ENCODE measurements at regions not wholly inside any gene's neighbourhood (a gene's known extent, or its start where the extent isn't known, plus 50 kb on each side); places are given as distances from the start of the nearest gene placed in this dataset.

DNA sequence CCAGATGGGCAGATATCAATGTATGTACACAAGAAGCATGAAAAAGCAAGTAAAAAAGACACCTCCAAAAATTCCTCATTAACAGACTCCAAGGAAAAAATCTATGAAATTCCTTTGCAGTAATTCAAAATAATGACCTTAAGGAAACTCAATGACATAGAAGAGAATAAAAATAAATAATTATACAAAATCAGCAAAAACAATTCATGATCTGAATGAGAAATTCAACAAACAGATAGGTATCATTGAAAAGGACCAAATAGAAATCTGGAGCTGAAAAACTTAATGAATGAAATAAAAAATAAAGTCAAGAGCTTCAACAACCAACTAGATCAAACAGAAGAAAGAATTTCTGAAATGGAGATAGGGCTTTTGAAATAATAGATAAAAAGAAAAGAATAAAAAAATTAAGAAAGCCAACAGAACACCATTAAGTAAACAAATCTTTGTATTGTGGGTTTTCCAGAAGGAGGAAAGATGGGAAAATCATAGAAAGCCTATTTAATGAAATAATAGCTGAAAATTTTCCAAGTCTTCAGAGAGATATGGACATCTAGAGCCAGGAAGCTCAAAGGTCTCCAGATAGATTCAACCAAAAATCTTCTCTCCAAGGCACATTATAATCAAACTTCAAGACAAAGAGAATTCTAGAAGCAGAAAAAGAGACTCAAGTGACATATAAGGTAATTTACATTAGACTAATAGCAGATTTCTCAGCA lies 52.0 kb upstream of the KCNK1 start:
- no peak overlapping the region for H3K4me3 ChIP-seq (ENCODE audit: low read depth, low read length)
- TF ChIP-seq, protein P1, sequence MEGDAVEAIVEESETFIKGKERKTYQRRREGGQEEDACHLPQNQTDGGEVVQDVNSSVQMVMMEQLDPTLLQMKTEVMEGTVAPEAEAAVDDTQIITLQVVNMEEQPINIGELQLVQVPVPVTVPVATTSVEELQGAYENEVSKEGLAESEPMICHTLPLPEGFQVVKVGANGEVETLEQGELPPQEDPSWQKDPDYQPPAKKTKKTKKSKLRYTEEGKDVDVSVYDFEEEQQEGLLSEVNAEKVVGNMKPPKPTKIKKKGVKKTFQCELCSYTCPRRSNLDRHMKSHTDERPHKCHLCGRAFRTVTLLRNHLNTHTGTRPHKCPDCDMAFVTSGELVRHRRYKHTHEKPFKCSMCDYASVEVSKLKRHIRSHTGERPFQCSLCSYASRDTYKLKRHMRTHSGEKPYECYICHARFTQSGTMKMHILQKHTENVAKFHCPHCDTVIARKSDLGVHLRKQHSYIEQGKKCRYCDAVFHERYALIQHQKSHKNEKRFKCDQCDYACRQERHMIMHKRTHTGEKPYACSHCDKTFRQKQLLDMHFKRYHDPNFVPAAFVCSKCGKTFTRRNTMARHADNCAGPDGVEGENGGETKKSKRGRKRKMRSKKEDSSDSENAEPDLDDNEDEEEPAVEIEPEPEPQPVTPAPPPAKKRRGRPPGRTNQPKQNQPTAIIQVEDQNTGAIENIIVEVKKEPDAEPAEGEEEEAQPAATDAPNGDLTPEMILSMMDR (IDR thresholded peaks at IDR 0.05; ENCODE audit: borderline replicate concordance, insufficient read depth, low read depth, low read length): no peak
